Mesenchymal stem cell (in vitro differentiated cells and primary cell): ENCODE measurements at regions not wholly inside any gene's neighbourhood (a gene's known extent, or its start where the extent isn't known, plus 50 kb on each side); places are given as distances from the start of the nearest gene placed in this dataset.

ENCODE experiments used
- DNase-seq: peaks from one replicate; pipeline ENCODE4 v3.0.0-alpha.2; 2013
- H2AFZ ChIP-seq: one replicate; pipeline ENCODE4 v1.6.1; 2013; ENCODE audit warnings: low read depth, mild to moderate bottlenecking, control low read depth, inconsistent platforms, low read length, moderate library complexity
- H2AK5ac ChIP-seq: 2 replicates; pipeline ENCODE4 v1.6.1; 2013; ENCODE audit warnings: low read length, moderate library complexity, mild to moderate bottlenecking, inconsistent platforms; ENCODE audit not compliant: severe bottlenecking
- H2BK120ac ChIP-seq: one replicate; pipeline ENCODE4 v1.6.1; 2013; ENCODE audit warnings: low read depth, mild to moderate bottlenecking, inconsistent platforms, low read length, moderate library complexity
- H2BK12ac ChIP-seq, 2 experiments: one replicate each; pipeline ENCODE4 v1.6.1; 2013; ENCODE audit warnings: inconsistent platforms in 2 of 2, low read length in 2 of 2, mild to moderate bottlenecking in 2 of 2, moderate library complexity in 2 of 2, control low read depth in 1 of 2
- H2BK15ac ChIP-seq: one replicate; pipeline ENCODE4 v1.6.1; 2013; ENCODE audit warnings: mild to moderate bottlenecking, low read depth, inconsistent platforms; ENCODE audit not compliant: poor library complexity, severe bottlenecking
- H2BK5ac ChIP-seq: 2 replicates; pipeline ENCODE4 v1.6.1; 2013; ENCODE audit warnings: low read depth, mild to moderate bottlenecking, low read length, control low read depth, inconsistent platforms; ENCODE audit not compliant: poor library complexity, severe bottlenecking
- H3K14ac ChIP-seq, 2 experiments: one replicate each; pipeline ENCODE4 v1.6.1; 2013; ENCODE audit warnings: inconsistent platforms in 2 of 2, low read length in 2 of 2, control low read depth in 1 of 2, mild to moderate bottlenecking in 1 of 2, moderate library complexity in 1 of 2
- H3K18ac ChIP-seq, 2 experiments: one replicate each; pipeline ENCODE4 v1.6.1; 2013; ENCODE audit warnings: inconsistent platforms in 2 of 2, low read length in 2 of 2, control low read depth in 1 of 2, low read depth in 1 of 2, mild to moderate bottlenecking in 1 of 2
- H3K23ac ChIP-seq, 2 experiments: one replicate each; pipeline ENCODE4 v1.6.1; 2013; ENCODE audit warnings: inconsistent platforms in 2 of 2, low read length in 2 of 2, mild to moderate bottlenecking in 2 of 2, moderate library complexity in 2 of 2, control low read depth in 1 of 2
- H3K27ac ChIP-seq: 2 replicates; pipeline ENCODE4 v1.5.1; 2013; ENCODE audit warnings: mild to moderate bottlenecking, moderate library complexity, low read length, control low read depth, inconsistent platforms; ENCODE audit not compliant: poor library complexity, severe bottlenecking
- H3K27me3 ChIP-seq, 2 experiments: 2 replicates each; pipeline versions ENCODE4 v1.6.1 to v1.7.0; 2013; ENCODE audit warnings: low read length in 2 of 2, mild to moderate bottlenecking in 2 of 2, moderate library complexity in 2 of 2, control low read depth in 1 of 2, inconsistent platforms in 1 of 2; ENCODE audit not compliant: control insufficient read depth in 1 of 2, insufficient read depth in 1 of 2
- H3K36me3 ChIP-seq, 2 experiments: 2 replicates each; pipeline versions ENCODE4 v1.6.1 to v1.7.0; 2013; ENCODE audit warnings: low read length in 2 of 2, control low read depth in 1 of 2, inconsistent platforms in 1 of 2, low read depth in 1 of 2, mild to moderate bottlenecking in 1 of 2; ENCODE audit not compliant: insufficient read depth in 2 of 2, control insufficient read depth in 1 of 2
- H3K4ac ChIP-seq, 2 experiments: one replicate each; pipeline ENCODE4 v1.6.1; 2013; ENCODE audit warnings: inconsistent platforms in 2 of 2, low read length in 2 of 2, mild to moderate bottlenecking in 2 of 2, moderate library complexity in 2 of 2, control low read depth in 1 of 2, low read depth in 1 of 2
- H3K4me1 ChIP-seq: 2 replicates; pipeline ENCODE4 v1.6.1; 2013; ENCODE audit warnings: low read depth, low read length, control low read depth; ENCODE audit not compliant: control insufficient read depth, insufficient read depth
- H3K4me2 ChIP-seq: 2 replicates; pipeline ENCODE4 v1.6.1; 2013; ENCODE audit warnings: low read length, mild to moderate bottlenecking, inconsistent platforms; ENCODE audit not compliant: poor library complexity, severe bottlenecking
- H3K4me3 ChIP-seq, 2 experiments: 2 replicates each; pipeline versions ENCODE4 v1.5.1 to v1.7.0; 2013; ENCODE audit warnings: low read length in 2 of 2, mild to moderate bottlenecking in 2 of 2, control low read depth in 1 of 2, low read depth in 1 of 2; ENCODE audit not compliant: insufficient read depth in 1 of 2
- H3K79me1 ChIP-seq: replicated peaks from 2 replicates; pipeline ENCODE4 v1.6.1; 2013; ENCODE audit warnings: mild to moderate bottlenecking, control low read depth, low read length, inconsistent platforms; ENCODE audit not compliant: poor library complexity, severe bottlenecking
- H3K9ac ChIP-seq: 2 replicates; pipeline ENCODE4 v1.7.0; 2013; ENCODE audit warnings: mild to moderate bottlenecking, low read length, moderate library complexity
- H3K9me3 ChIP-seq: 2 replicates; pipeline ENCODE4 v1.7.0; 2013; ENCODE audit warnings: mild to moderate bottlenecking, low read length; ENCODE audit not compliant: control insufficient read depth
- H4K8ac ChIP-seq: one replicate; pipeline ENCODE4 v1.6.1; 2013; ENCODE audit warnings: inconsistent platforms, mild to moderate bottlenecking, low read length, moderate library complexity
- H4K91ac ChIP-seq: one replicate; pipeline ENCODE4 v1.6.1; 2013; ENCODE audit warnings: mild to moderate bottlenecking, low read length, inconsistent platforms
- WGBS: methylation state at CpG from one replicate; pipeline ENCODE4 v1.1.7; 2013; ENCODE audit warnings: mixed read lengths; 5-methylcytosine and 5-hydroxymethylcytosine counted together

- Histone ChIP-seq H2BK5ac (no peak overlapping the region), H3K23ac (no peak overlapping the region), H3K4me1 (peaks cover 10% of the 10 kb centered on the region), H3K79me1 (no peaks in the 10 kb centered on the region), H3K9ac (no peak overlapping the region), H3K36me3 (no peaks in the 10 kb centered on the region), H3K9me3 (no peaks in the 10 kb centered on the region), H2BK12ac (peak overlapping the region in 1 of 2 experiments; percentile 79), H3K27me3 (peaks cover 30 to 59% of the 10 kb centered on the region in 2 experiments), H4K8ac (no peak overlapping the region), H3K27ac (no peak overlapping the region), H3K4me2 (no peak overlapping the region), H4K91ac (peak overlapping the region; percentile 19), H2AFZ (no peak overlapping the region), H3K4ac (peak overlapping the region in 1 of 2 experiments; percentile 24), H2BK120ac (no peak overlapping the region), H3K14ac (no peak overlapping the region), H3K4me3 (no peak overlapping the region), H3K18ac (no peak overlapping the region), H2BK15ac (no peak overlapping the region), H2AK5ac (no peak overlapping the region)
- no peak for DNase-seq
- WGBS = 90% methylated on average over 16 of the region's 16 CpGs
These were observed 68.7 kb upstream of the RNU6ATAC start for GRCh38 chr9:134233022-134233421.

DNA sequence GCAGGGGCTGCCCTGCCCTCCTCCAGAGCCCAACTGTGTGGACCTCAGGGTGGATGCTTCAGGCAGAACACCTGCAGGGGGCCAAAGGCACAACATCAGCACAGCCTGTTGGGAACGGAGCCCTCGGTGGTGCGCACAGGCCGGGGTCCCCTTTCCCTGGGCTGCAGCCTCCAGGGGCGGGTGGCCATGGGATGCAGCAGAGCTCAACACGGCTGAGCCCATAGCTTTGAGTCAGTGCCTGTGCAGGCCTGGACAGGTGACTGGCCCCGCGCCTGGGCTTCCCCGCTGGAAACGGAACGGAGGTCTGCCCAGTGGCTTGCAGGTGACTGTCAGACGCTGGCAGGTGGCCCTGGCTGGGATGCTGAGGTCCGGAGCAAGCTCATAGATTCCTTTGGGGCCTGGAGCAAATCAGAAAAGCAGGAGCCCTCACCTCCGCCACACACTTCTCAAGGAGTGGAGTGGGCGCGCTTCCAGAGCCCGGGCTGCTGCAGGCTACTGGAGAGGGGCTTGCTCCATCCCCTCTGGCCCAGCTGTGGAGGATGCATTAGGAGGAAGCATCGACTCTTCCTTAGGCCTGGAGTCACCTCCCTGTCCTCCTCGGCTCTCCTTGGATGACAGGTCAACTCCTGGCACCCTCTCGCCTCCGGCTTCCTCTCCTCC, 69.8 kb upstream of the RNU6ATAC start:
- H3K23ac ChIP-seq = no peak overlapping the region
- H2BK5ac ChIP-seq = no peak overlapping the region
- H2BK12ac ChIP-seq = peak overlapping the region in 1 of 2 experiments; percentile 49
- H2AFZ ChIP-seq = no peak overlapping the region
- no peak overlapping the region for H3K9ac ChIP-seq
- peak overlapping the region; percentile 23 for H4K91ac ChIP-seq
- no peak for DNase-seq
- H3K4me2 ChIP-seq = no peak overlapping the region
- H3K27ac ChIP-seq = no peak overlapping the region
- no peaks in the 10 kb centered on the region for H3K36me3 ChIP-seq
- H3K18ac ChIP-seq = peak overlapping the region in 1 of 2 experiments; percentile 21
- no peaks in the 10 kb centered on the region for H3K9me3 ChIP-seq
- peak overlapping the region in 1 of 2 experiments; percentile 11 for H3K14ac ChIP-seq
- no peak overlapping the region for H2AK5ac ChIP-seq
- peak overlapping the region in 1 of 2 experiments; percentile 24 for H3K4ac ChIP-seq
- H3K4me1 ChIP-seq = peaks cover 10% of the 10 kb centered on the region
- H2BK120ac ChIP-seq = no peak overlapping the region
- WGBS = 86% methylated on average over 21 of the region's 21 CpGs
- no peak overlapping the region for H2BK15ac ChIP-seq
- no peaks in the 10 kb centered on the region for H3K79me1 ChIP-seq
- peaks cover 19 to 47% of the 10 kb centered on the region in 2 experiments for H3K27me3 ChIP-seq
- no peak overlapping the region for H3K4me3 ChIP-seq
- H4K8ac ChIP-seq = no peak overlapping the region

GRCh38 chr9:134234687-134235359, 70.5 kb upstream of the RNU6ATAC start:
- Histone ChIP-seq H2BK15ac (peak overlapping the region; percentile 30), H3K23ac (no peak overlapping the region), H3K18ac (peak overlapping the region; percentile 5 to 69), H2BK5ac (no peak overlapping the region), H3K4me1 (peaks cover 10% of the 10 kb centered on the region), H3K9me3 (no peaks in the 10 kb centered on the region), H3K9ac (no peak overlapping the region), H3K36me3 (peaks cover 0 to 5% of the 10 kb centered on the region in 2 experiments), H3K4me3 (no peak overlapping the region), H3K4ac (peak overlapping the region in 1 of 2 experiments; percentile 6), H4K91ac (peak overlapping the region; percentile 79), H3K27me3 (peaks cover 24 to 48% of the 10 kb centered on the region in 2 experiments), H4K8ac (peak overlapping the region; percentile 27), H3K4me2 (no peak overlapping the region), H3K79me1 (no peaks in the 10 kb centered on the region), H2AFZ (no peak overlapping the region), H3K27ac (no peak overlapping the region), H3K14ac (no peak overlapping the region), H2BK12ac (peak overlapping the region in 1 of 2 experiments; percentile 23), H2BK120ac (peak overlapping the region; percentile 45), H2AK5ac (no peak overlapping the region)
- DNase-seq = no peak
- WGBS = 90% methylated on average over 21 of the region's 21 CpGs

DNA sequence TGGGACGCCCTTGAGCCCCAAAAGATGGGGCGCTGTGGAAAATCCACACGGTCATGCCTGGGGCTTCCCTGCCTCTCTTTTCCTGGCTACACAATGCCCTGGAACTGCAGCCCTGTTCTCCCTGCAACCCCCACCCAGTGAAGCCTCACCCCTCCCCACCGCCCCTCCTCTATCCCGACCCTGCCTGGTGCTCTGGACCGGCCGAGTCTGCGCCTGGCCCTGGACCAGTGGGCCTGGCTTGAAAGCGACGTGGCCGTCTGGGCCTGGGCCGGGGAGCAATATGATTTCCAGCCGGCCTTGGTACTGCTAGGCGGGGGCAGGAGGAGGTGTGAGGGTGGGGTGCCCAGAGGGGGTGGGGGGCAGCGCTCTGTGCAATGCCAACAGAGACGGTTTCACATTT, 71.0 kb upstream of the RNU6ATAC start:
- no peak overlapping the region for H2AK5ac ChIP-seq
- H3K18ac ChIP-seq = peak overlapping the region in 1 of 2 experiments; percentile 69
- WGBS = 86% methylated on average over 16 of the region's 16 CpGs
- peaks cover 0 to 5% of the 10 kb centered on the region in 2 experiments for H3K36me3 ChIP-seq
- H3K27ac ChIP-seq = no peak overlapping the region
- peak overlapping the region; percentile 76 for H4K8ac ChIP-seq
- no peak overlapping the region for H3K9ac ChIP-seq
- H2BK120ac ChIP-seq = peak overlapping the region; percentile 45
- no peak overlapping the region for H3K14ac ChIP-seq
- no peak overlapping the region for H2BK15ac ChIP-seq
- no peak overlapping the region for H3K4me2 ChIP-seq
- H2AFZ ChIP-seq = no peak overlapping the region
- peak overlapping the region; percentile 79 for H4K91ac ChIP-seq
- no peaks in the 10 kb centered on the region for H3K79me1 ChIP-seq
- DNase-seq = no peak
- H3K4ac ChIP-seq = no peak overlapping the region
- peaks cover 25 to 49% of the 10 kb centered on the region in 2 experiments for H3K27me3 ChIP-seq
- no peak overlapping the region for H3K23ac ChIP-seq
- peaks cover 10% of the 10 kb centered on the region for H3K4me1 ChIP-seq
- no peaks in the 10 kb centered on the region for H3K9me3 ChIP-seq
- no peak overlapping the region for H2BK5ac ChIP-seq
- peak overlapping the region; percentile 11 to 23 for H2BK12ac ChIP-seq
- no peak overlapping the region for H3K4me3 ChIP-seq
